T47D (cell line): ENCODE measurements at regions not wholly inside any gene's neighbourhood (a gene's known extent, or its start where the extent isn't known, plus 50 kb on each side); places are given as distances from the start of the nearest gene placed in this dataset.

Experiments
- DNase-seq, 2 experiments: peaks; one replicate each; pipeline versions ENCODE4 v3.0.0 to v3.0.0-alpha.2; 2011 to 2012; ENCODE audit warnings: low read depth in 1 of 2, low spot score in 1 of 2
- JUND ChIP-seq: IDR thresholded peaks from 2 replicates; pipeline ENCODE4 v1.6.1; 2012; ENCODE audit warnings: low read depth
- in situ Hi-C: cut with HindIII; loops from 2 replicates; pipeline ENCODE4 v1.10.0; 2016; ENCODE audit warnings: low sequenced_read_pairs, low pct_unique_long_range_greater_than_20kb

DNA sequence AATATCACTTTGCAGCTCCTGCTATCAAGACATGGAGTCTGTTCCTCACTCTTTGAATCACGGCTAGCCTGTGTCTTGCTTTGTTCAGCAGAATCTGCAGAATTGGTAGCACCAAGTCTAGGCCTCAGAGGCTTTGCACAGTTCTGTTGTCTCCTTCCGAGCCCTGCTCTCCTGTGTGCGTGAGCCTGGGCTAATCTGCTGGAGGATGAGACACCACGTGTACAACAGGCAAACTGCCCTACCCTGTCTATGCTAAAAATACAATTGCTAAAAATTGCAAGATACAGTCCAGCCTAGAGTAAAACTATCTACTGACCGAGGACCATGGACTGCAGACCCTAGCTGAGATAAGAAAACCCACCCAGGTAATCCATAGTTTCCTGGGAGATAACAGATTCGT, 484.7 kb downstream of the NPIPA7 start:
- in situ Hi-C loops, result no loop called here
- DNase-seq, result no peak
- no peak for TF ChIP-seq JUND

DNA sequence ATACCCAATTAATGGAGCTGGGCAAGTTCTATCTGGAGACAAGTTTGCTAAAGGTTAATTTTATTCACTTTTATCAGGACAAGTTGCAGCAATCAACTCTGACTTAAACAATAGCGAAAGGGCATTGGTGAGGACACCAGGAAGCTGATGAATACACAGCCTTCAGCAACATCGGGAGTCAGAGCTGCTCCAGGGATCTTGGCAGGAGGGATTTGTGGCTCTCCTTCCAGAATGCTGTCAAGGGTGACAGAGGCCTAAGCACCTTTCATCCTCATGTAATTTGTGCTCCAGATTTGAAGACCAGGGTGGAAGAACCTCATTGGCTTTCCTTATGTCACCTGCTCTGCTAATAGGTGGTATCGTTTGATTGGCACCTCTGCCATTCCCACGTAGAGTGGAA, 485.6 kb downstream of the NPIPA7 start:
- in situ Hi-C loops, result no loop called here
- no peak for TF ChIP-seq JUND
- DNase-seq, result no peak

DNA sequence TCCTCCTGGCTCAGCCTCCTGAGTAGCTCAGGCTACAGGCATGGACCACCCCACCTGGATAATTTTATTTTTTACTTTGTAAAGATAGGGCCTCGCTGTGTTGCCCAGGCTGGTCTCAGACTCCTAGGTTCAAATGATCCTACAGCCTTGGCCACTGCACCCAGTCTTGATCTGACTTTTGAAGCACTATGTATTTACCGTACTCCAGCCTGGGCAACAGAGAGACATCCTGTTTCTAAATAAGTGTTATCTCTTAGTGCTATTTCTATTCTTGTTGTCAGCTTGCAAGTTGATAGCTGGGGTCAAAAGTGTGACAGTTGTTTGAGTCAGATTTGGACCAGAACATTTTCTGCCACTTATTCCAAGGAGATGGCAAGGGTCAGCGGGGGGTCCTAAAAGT, 486.4 kb downstream of the NPIPA7 start:
- in situ Hi-C loops, result no loop called here
- no peak for DNase-seq
- TF ChIP-seq JUND, result no peak

DNA sequence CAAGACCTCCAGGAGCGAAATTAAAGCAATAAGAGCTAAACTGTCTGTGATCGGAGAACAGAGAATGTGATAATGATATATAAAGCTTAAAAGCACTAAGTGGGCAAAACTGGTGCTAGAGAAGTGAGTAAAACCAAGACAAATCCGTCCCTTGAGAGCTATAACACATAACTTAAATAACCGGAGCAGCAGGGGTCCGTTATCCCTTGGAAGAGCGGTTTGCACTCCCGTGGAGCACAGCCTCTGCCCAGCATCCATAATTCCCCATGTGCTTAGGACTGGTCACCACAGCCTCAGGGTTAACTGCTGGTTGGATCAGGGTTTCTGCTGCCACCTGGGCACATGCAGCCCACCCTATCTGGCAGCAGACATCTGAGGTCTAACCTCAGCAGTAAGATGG, 489.0 kb downstream of the NPIPA7 start:
- no peak for DNase-seq
- no peak for TF ChIP-seq JUND
- in situ Hi-C loops, result no loop called here

DNA sequence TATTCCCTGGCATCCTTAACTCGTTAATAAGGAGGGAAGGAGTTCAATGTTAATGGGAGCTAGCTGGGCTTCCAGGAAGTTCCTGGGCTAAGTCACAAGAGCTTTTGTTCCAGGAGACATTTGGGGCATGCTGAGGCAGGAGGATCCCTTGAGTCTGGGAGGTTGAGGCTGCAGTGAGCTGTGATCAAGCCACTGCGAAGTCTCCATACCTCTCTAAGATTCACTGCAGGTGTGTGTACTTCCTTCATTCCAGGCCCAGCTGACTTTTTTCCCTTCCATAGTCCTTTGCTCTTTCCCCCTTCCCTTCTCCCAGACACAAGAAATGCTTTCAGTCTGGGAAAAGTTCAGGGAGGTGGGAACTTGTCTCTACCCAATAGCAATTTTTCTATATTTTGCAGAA, 489.8 kb downstream of the NPIPA7 start:
- in situ Hi-C loops, result no loop called here
- TF ChIP-seq JUND, result no peak
- DNase-seq, result no peak

DNA sequence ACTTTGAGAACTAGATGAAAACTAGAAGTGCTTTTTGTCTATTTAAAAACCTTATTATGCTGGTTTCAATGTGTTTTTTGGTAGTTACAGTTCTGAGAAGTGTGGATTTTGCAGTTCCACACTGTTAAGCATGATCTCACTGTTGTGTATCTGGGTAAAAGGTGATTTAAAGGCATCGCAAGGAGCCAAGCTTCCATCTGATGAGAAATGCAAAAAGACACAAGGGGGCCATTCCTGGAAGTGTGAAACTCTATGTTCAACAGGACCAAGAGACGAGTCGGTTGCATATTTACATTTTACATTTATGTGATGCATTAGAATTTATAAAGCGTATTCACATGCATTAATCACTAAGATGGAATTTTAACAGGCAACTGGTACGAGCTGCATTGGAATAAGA, 490.8 kb downstream of the NPIPA7 start:
- TF ChIP-seq JUND, result no peak
- in situ Hi-C loops, result no loop called here
- DNase-seq, result no peak

DNA sequence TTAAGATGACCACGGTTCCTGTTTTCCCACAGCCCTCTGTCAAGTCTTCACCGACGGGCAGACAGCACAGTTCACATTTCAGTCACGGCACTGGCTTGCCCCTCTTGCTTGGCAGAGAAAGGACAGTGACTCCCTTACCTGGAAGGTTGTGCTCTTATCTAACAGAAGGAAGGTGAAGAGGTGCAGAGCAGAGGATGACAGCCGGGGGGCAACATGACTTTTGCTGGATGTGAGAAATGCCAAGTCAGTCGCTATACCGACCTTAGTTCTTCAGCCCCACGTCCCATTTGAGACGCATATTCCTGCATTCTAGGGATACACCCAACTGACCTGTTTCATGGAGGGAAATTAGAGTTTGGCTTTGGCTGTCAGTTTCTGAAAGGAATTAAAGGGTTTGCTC, 492.3 kb downstream of the NPIPA7 start:
- in situ Hi-C loops, result no loop called here
- DNase-seq, result no peak
- TF ChIP-seq JUND, result no peak

DNA sequence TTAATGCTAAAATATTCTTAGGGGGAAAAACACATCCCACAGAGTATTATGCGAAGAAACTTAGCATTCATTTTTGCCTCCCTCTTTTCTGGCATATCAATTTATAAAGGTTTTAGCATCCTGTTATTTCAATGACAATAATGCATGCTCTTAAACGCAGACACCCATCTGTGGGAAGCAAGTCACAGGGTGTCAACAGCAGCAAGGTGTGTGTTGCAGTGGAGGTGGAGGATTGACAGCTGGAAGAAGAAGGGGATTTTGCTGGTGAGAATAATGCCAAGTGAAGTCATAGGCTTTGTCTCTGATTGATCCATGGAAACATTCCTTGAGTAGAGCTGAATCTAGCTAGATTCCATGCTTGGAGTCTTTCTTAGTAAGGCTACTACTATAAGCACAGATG, 498.1 kb downstream of the NPIPA7 start:
- DNase-seq, result no peak
- TF ChIP-seq JUND, result no peak
- in situ Hi-C loops, result no loop called here

DNA sequence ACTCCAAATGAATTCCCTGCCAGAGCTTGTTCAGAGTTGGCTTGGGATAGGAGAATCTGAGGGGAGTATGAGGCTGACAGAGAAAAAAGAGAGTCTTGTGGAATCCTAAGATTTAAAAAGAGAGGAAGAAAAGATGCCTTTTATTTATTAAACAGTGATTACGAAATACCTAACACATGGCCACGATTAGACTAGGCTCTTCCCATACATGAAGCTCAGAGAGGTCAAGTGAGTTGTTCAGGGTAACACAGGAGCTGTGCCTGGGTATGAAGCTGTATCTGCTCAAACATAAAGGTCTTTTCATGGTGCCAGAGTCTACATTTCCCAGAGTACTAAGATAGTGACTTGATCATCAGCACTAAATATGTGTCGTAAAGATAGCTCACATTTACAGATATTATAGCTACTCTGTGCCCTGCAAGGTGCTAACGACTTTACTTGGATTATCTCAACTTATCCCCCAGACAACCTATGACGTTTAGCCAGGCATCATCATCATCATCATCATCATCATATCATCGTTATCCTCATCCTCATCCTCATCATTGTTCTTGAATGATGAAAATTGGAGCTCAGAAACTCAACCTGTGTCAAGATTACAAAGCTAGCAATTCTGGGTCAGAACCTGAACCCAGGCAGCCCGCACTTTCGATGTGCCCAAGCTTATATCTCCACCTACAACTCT, 500.8 kb downstream of the NPIPA7 start:
- in situ Hi-C loops, result no loop called here
- no peak for TF ChIP-seq JUND

DNA sequence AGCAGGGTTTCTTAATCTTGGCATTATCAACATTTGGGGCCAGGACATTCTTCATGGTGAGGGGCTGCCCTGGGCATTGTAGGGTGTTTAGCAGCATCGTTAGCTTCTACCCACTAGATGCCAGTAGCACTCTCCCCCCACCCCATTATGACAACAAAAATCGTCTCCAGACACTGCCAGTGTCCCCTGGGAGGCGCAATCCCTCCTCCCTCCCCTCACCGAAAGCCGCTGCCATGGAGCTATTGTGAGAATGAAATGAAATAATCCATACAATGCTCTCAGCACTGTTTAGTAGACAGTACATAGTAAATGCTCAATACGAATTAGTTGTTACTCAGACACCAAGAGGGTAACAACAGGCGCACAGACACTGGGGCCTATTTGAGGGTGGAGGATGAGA, 502.9 kb downstream of the NPIPA7 start:
- in situ Hi-C loops, result no loop called here
- DNase-seq, result no peak
- TF ChIP-seq JUND, result no peak

More for the DNA sequence above, 500.8 kb downstream of the NPIPA7 start:
- DNase-seq, result no peak

DNA sequence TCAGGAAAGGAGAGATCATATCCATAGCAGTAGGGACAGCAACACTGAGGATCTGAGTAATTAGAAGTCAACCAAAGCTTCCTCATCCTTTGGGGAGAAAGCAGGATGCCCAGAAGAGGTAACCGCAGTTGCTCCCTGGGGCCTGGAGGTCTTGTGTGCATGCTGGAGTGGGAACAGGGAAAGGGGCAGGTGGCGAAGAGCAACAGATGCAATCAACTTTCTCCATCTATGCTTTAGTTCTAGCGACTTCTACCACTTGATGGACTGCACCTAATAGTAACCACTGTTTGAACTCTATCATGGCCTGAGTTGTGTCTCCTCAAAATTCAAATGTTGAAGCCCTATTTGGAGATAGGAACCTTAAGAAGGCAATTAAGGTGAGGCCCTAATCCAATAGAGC, 503.8 kb downstream of the NPIPA7 start:
- no peak for TF ChIP-seq JUND
- in situ Hi-C loops, result no loop called here
- no peak for DNase-seq

DNA sequence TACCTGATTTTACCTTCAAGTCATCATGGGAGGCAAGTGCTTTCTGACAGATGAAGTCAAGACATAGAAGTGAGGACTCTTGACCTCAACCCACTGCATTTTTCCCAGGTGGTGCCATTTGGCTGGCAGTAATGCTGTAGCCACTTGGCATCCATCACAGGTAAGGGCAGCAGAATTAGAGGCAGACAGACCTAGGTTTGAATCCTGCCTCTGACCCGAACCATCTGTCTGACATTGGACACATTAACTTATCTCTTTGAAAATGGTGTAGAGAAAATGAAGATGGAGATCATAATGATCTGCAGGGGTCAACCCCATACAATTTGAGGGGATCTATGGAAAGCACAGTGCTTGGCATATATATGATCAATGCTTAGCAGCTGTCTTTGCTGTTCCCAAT, 505.5 kb downstream of the NPIPA7 start:
- in situ Hi-C loops, result no loop called here
- DNase-seq, result no peak
- TF ChIP-seq JUND, result no peak

DNA sequence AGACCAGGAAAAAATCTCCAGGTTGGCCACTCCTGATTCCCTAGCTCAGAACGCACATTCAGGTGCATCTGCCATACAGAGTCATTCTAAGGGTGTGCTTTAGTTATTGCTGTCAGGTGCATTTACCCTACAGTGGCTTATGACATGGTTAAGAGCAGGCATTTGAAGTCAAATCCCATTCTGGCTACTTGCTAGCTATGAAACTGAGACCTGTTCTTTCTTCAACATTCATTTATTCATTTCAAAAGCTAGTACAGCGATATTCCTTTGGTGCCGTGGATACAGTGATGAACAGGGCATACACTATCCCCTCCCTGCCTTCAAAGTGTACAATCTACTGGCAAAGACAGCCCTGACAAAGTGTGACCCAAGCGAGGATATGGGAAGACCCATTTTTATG, 508.3 kb downstream of the NPIPA7 start:
- DNase-seq, result no peak
- no peak for TF ChIP-seq JUND
- in situ Hi-C loops, result no loop called here

DNA sequence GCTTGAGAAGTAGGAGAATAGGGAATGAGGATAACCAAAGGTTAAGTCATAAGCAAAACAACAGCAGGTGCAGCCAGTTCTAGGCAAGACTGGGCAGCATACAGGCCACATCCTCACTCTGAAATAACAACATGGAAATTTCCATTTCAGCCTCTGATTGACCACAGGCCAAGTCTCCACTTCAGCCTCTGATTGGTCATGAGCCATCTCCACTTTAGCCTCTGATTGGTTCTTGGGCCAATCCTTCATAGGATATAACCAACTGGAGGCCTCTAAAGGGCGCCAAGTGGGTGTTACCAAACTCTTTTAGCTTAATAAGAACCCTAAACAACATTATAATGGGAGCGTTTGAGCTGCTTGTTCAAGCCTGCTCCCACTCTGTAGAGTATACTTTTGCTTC, 512.0 kb downstream of the NPIPA7 start:
- in situ Hi-C loops, result no loop called here

More for the DNA sequence above, 512.0 kb downstream of the NPIPA7 start:
- peak in 1 of 2 experiments; percentile 55 for DNase-seq
- no peak for TF ChIP-seq JUND
